ENCODE measurements at regions not wholly inside any gene's neighbourhood (a gene's known extent, or its start where the extent isn't known, plus 50 kb on each side); places are given as distances from the start of the nearest gene placed in this dataset.

DNA sequence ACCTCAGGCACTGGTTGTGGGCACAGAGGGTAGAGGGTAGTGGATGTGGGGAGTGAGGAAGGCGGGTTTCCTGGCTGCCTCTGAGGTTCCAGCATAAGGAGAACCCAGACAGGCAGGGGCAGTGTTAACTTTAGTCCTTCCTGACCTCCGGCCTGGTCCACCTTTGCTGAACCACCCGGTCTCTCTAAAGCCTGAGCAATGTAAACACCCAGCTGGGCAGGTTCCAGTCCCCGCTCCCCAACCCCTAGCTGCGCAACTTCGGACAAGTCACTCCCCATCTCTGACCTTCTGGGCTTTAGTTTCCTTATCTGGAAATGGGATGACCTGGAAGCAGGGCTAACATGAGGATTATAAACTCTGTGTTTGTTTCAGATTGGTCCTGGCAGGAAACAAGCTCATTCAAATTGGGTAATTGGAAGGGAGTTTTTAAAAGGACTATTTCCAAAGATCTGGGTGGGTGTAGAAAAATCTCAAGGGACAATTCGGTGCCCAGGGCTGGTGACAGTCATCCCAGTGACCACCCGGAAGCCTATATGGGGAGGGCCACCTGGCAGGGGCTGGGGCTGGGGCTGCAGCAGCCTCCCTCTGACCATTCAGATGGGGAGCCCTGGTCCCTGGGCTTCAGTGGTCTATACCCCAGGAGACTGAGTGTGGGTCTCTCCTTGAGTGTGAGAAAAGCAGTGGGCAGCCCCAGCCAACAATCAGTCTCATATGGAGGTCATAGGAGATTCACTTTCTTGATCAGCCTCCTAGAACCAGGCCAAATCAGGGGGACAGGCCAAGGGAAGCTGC is 108.3 kb upstream of the SYT13 start:
- no peak overlapping the region for H2AFZ ChIP-seq
- H3F3A ChIP-seq (ENCODE audit: insufficient read depth, low read depth) = no peaks in the 10 kb centered on the region
- peaks cover 98% of the 10 kb centered on the region for H3K27me3 ChIP-seq (ENCODE audit: insufficient read depth, low read depth)
- H3K9me2 ChIP-seq (ENCODE audit: insufficient read depth) = no peaks in the 10 kb centered on the region
- H3K4me2 ChIP-seq = no peak overlapping the region
- no peaks in the 10 kb centered on the region for H3K79me2 ChIP-seq (ENCODE audit: low read depth)
- H3K9me3 ChIP-seq (ENCODE audit: insufficient read depth, low read depth) = no peaks in the 10 kb centered on the region
- H3K27ac ChIP-seq = no peak overlapping the region
- H3K4me3 ChIP-seq = no peak overlapping the region
- ChIA-PET CTCF (no interaction called here), POLR2A (ENCODE audit: unreplicated experiment) (no interaction called here)
- DNase-seq = no peak
- H3K36me3 ChIP-seq (ENCODE audit: low read depth) = no peaks in the 10 kb centered on the region
- no peak for TF ChIP-seq EZH2 (IDR thresholded peaks at IDR 0.05; ENCODE audit: low read depth)
- TF ChIP-seq, protein P1, sequence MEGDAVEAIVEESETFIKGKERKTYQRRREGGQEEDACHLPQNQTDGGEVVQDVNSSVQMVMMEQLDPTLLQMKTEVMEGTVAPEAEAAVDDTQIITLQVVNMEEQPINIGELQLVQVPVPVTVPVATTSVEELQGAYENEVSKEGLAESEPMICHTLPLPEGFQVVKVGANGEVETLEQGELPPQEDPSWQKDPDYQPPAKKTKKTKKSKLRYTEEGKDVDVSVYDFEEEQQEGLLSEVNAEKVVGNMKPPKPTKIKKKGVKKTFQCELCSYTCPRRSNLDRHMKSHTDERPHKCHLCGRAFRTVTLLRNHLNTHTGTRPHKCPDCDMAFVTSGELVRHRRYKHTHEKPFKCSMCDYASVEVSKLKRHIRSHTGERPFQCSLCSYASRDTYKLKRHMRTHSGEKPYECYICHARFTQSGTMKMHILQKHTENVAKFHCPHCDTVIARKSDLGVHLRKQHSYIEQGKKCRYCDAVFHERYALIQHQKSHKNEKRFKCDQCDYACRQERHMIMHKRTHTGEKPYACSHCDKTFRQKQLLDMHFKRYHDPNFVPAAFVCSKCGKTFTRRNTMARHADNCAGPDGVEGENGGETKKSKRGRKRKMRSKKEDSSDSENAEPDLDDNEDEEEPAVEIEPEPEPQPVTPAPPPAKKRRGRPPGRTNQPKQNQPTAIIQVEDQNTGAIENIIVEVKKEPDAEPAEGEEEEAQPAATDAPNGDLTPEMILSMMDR (conservative IDR thresholded peaks at IDR 0.05) = no peak
- no TSS peak for BruUV-seq (replicated peaks)
- H3K4me1 ChIP-seq (replicated peaks; ENCODE audit: insufficient read depth) = no peaks in the 10 kb centered on the region
- no peaks in the 10 kb centered on the region for H4K20me1 ChIP-seq (ENCODE audit: insufficient read depth)
- intact Hi-C loops (cut with micrococcal nuclease; ENCODE audit: unreplicated experiment) = no loop called here

DNA sequence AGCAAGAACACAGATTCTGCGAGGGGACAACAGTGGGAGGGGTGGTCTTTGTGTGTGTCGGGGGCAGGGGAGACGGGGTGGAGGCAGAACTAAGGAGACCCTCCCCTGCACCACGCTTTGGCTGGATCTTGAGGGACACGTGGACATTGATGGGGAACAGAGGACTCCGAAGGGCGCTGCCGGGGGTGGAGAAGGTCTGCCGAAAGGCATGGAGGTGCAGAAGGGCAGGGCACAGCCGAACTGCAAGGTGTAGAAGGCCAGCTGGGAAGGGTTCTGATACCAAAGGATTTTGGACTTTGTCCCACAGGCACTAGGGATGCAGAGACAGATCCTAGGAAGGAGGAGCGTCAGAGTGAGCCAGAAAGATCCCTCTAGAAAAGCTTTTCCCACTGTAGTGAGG is 107.7 kb upstream of the SYT13 start:
- Histone ChIP-seq H3K9me2 (ENCODE audit: insufficient read depth) (no peaks in the 10 kb centered on the region), H3K9me3 (ENCODE audit: insufficient read depth, low read depth) (no peaks in the 10 kb centered on the region), H3K27ac (no peak overlapping the region), H3K79me2 (ENCODE audit: low read depth) (no peaks in the 10 kb centered on the region), H3K36me3 (ENCODE audit: low read depth) (no peaks in the 10 kb centered on the region), H3K4me1 (replicated peaks; ENCODE audit: insufficient read depth) (no peaks in the 10 kb centered on the region), H3K4me2 (no peak overlapping the region), H2AFZ (no peak overlapping the region), H4K20me1 (ENCODE audit: insufficient read depth) (no peaks in the 10 kb centered on the region), H3K4me3 (no peak overlapping the region), H3F3A (ENCODE audit: insufficient read depth, low read depth) (no peaks in the 10 kb centered on the region), H3K27me3 (ENCODE audit: insufficient read depth, low read depth) (peaks cover 98% of the 10 kb centered on the region)
- TF ChIP-seq, protein P1 (conservative IDR thresholded peaks at IDR 0.05) = no peak
- TF ChIP-seq EZH2 (IDR thresholded peaks at IDR 0.05; ENCODE audit: low read depth) = no peak
- POLR2A ChIA-PET (ENCODE audit: unreplicated experiment) = no interaction called here
- BruUV-seq (replicated peaks) = no TSS peak
- intact Hi-C loops (cut with micrococcal nuclease; ENCODE audit: unreplicated experiment) = no loop called here
- DNase-seq = no peak
- CTCF ChIA-PET = no interaction called here

DNA sequence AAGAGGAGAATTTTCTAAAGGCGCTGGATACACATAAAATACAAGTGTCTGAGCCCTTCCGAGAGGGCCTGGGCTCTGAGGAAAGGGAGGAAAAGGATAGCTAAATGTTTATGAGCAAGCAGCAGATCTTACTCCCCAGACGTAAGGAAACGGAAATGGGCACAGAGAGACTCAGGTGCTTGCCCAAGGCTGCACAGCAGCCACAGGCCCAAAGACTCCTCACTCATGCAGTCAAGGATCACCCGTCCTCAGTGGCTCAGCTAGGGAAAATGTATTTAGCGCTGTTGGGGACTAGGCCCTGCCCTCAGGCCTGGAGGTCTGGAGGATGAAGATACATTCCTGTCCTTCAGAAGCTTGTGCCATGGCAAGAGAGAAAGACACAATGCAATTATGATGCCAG is 107.2 kb upstream of the SYT13 start:
- DNase-seq = no peak
- Histone ChIP-seq H3K27me3 (ENCODE audit: insufficient read depth, low read depth) (peaks cover 98% of the 10 kb centered on the region), H4K20me1 (ENCODE audit: insufficient read depth) (no peaks in the 10 kb centered on the region), H3K36me3 (ENCODE audit: low read depth) (no peaks in the 10 kb centered on the region), H3K79me2 (ENCODE audit: low read depth) (no peaks in the 10 kb centered on the region), H3K27ac (no peak overlapping the region), H2AFZ (no peak overlapping the region), H3K4me1 (replicated peaks; ENCODE audit: insufficient read depth) (no peaks in the 10 kb centered on the region), H3K4me3 (no peak overlapping the region), H3K9me2 (ENCODE audit: insufficient read depth) (no peaks in the 10 kb centered on the region), H3K9me3 (ENCODE audit: insufficient read depth, low read depth) (no peaks in the 10 kb centered on the region), H3K4me2 (no peak overlapping the region), H3F3A (ENCODE audit: insufficient read depth, low read depth) (no peaks in the 10 kb centered on the region)
- CTCF ChIA-PET = no interaction called here
- intact Hi-C loops (cut with micrococcal nuclease; ENCODE audit: unreplicated experiment) = no loop called here
- no TSS peak for BruUV-seq (replicated peaks)
- TF ChIP-seq, protein P1 (conservative IDR thresholded peaks at IDR 0.05) = no peak
- TF ChIP-seq EZH2 (IDR thresholded peaks at IDR 0.05; ENCODE audit: low read depth) = no peak
- POLR2A ChIA-PET (ENCODE audit: unreplicated experiment) = no interaction called here

Measured in PC-9 (cell line).